PFSK-1 (cell line): ENCODE measurements at regions not wholly inside any gene's neighbourhood (a gene's known extent, or its start where the extent isn't known, plus 50 kb on each side); places are given as distances from the start of the nearest gene placed in this dataset.

Source experiments
- FOXP2 ChIP-seq: optimal IDR thresholded peaks from 2 replicates; pipeline ENCODE3; 2011; ENCODE audit warnings: borderline replicate concordance, control low read depth, inconsistent platforms; ENCODE audit not compliant: insufficient read depth; ENCODE audit errors: extremely low read length, extremely low read depth
- POLR2AphosphoS5 ChIP-seq: IDR thresholded peaks from 2 replicates; pipeline ENCODE4 v1.6.1; 2012; ENCODE audit warnings: low read depth, mild to moderate bottlenecking, control low read depth, low read length, moderate library complexity
- SIN3A ChIP-seq: IDR thresholded peaks from 2 replicates; pipeline ENCODE4 v1.6.1; 2012; ENCODE audit warnings: mild to moderate bottlenecking, low read length, moderate library complexity, borderline replicate concordance; ENCODE audit not compliant: insufficient read depth
- TAF1 ChIP-seq: IDR thresholded peaks from 2 replicates; pipeline ENCODE4 v1.6.1; 2012; ENCODE audit warnings: low read length, control low read depth, borderline replicate concordance; ENCODE audit not compliant: insufficient read depth
- TF ChIP-seq, protein P1 (sequence below), 2 experiments: IDR thresholded peaks; 2 replicates each; pipeline versions ENCODE4 v1.6.1 to v1.8.0; 2011 to 2012; ENCODE audit warnings: low read depth in 2 of 2, low read length in 2 of 2, control low read depth in 1 of 2, inconsistent platforms in 1 of 2, mild to moderate bottlenecking in 1 of 2, moderate library complexity in 1 of 2; ENCODE audit not compliant: insufficient read depth in 1 of 2

DNA sequence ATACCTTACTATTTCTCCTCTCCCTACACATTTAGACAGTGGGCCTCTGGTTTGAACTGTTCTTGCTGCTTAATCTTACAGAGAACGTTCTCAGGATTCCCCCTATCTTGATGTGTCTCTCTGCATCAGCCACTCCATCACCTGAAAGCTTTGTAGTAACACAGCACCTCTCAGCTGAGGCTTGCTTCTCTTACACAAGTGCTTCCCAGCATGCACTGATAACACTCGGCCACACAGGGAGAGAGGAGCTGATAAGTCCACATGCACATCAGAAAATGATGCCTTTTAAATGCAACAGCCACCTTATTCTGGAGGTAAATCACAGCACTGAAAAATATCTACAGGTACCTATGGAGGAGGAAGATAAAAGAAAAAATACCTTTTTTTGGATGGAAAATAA is 192.2 kb upstream of the TSHZ3 start:
- no peak for TF ChIP-seq SIN3A
- TF ChIP-seq, protein P1, sequence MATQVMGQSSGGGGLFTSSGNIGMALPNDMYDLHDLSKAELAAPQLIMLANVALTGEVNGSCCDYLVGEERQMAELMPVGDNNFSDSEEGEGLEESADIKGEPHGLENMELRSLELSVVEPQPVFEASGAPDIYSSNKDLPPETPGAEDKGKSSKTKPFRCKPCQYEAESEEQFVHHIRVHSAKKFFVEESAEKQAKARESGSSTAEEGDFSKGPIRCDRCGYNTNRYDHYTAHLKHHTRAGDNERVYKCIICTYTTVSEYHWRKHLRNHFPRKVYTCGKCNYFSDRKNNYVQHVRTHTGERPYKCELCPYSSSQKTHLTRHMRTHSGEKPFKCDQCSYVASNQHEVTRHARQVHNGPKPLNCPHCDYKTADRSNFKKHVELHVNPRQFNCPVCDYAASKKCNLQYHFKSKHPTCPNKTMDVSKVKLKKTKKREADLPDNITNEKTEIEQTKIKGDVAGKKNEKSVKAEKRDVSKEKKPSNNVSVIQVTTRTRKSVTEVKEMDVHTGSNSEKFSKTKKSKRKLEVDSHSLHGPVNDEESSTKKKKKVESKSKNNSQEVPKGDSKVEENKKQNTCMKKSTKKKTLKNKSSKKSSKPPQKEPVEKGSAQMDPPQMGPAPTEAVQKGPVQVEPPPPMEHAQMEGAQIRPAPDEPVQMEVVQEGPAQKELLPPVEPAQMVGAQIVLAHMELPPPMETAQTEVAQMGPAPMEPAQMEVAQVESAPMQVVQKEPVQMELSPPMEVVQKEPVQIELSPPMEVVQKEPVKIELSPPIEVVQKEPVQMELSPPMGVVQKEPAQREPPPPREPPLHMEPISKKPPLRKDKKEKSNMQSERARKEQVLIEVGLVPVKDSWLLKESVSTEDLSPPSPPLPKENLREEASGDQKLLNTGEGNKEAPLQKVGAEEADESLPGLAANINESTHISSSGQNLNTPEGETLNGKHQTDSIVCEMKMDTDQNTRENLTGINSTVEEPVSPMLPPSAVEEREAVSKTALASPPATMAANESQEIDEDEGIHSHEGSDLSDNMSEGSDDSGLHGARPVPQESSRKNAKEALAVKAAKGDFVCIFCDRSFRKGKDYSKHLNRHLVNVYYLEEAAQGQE (IDR thresholded peaks at IDR 0.05; ENCODE audit: insufficient read depth in 1 of 2, low read depth in 2 of 2, low read length in 2 of 2): no peak
- no peak for TF ChIP-seq POLR2AphosphoS5
- TF ChIP-seq TAF1: no peak
- TF ChIP-seq FOXP2: no peak

DNA sequence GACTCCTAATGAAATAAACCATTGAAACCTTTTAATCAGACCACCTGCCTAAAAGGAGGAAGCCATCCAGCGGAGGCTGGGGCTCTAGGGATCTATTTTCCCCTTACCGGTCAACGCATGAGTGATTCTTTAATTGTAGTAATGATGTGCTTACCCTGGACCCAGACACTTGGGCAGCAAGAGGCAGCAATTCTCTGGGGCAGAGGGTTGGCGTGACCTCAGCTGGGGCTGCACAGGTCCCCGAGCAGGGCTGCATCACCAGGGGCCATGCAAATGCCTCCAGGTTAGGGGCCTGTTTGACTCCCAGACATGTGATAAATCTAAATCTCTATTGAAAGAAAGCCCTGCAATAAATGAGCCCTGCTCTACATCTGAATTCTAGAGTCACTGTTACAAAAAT is 194.2 kb upstream of the TSHZ3 start:
- TF ChIP-seq POLR2AphosphoS5 (no peak), SIN3A (no peak), FOXP2 (no peak), TAF1 (no peak)
- TF ChIP-seq, protein P1 (IDR thresholded peaks at IDR 0.05; ENCODE audit: insufficient read depth in 1 of 2, low read depth in 2 of 2, low read length in 2 of 2): no peak

DNA sequence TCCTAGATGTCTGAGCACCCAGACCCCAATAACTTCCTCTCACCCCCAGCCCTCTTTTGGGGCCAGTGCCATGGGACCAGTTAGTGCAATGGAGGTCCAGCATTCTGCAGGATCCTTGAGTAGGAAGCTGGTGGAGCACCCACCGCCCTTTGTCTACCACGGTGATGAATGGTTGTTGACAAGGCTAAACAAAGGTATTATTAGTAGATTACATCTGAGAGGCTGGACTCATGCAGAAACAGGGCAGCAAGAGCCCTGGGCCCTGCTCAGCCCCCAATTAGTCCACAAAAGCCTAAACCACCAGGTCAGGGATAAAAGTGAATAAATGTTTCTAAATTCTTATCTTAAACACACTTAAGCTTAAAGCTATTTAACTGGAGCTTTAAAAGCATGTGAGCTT is 196.5 kb upstream of the TSHZ3 start:
- TF ChIP-seq, protein P1 (IDR thresholded peaks at IDR 0.05; ENCODE audit: insufficient read depth in 1 of 2, low read depth in 2 of 2, low read length in 2 of 2): no peak
- TF ChIP-seq SIN3A (no peak), POLR2AphosphoS5 (no peak), FOXP2 (no peak), TAF1 (no peak)

DNA sequence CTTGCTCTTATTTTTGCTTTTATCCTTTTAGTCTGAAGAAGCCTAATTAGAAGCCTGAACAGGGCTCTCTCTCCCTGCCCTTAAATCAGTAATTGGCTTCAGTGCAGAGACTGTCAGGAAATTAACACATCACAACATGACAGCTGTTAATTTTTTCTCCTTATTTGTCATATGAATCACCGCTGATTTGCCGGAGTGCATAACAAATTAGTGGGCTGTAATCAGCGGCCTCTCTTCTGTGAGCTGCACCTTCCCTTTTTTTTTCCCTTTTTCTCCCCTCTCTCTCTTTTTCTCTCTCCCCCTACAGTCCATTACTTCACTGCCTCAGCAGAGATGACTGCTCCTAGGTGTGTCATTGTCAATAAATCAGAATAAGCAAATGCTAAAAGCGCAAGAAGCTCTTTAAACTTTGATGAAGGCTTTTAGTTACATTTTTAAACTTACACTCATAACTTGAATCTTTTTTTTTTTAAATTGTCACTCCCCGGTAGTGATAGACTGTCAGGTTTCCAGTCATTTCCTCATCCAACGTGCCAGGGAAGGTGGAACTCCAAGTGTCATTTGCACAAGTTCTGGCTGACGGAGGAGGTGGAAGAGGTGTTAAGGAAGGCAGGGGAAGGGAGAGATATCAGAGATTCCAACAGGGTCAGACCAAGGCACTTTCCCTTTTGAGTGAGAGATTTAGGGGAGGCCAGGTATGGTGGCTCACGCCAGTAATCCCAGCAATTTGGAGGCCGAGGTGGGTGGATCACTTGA is 197.1 kb upstream of the TSHZ3 start:
- TF ChIP-seq TAF1 (no peak), SIN3A (no peak), POLR2AphosphoS5 (no peak), FOXP2 (no peak)
- TF ChIP-seq, protein P1 (IDR thresholded peaks at IDR 0.05; ENCODE audit: insufficient read depth in 1 of 2, low read depth in 2 of 2, low read length in 2 of 2): no peak

DNA sequence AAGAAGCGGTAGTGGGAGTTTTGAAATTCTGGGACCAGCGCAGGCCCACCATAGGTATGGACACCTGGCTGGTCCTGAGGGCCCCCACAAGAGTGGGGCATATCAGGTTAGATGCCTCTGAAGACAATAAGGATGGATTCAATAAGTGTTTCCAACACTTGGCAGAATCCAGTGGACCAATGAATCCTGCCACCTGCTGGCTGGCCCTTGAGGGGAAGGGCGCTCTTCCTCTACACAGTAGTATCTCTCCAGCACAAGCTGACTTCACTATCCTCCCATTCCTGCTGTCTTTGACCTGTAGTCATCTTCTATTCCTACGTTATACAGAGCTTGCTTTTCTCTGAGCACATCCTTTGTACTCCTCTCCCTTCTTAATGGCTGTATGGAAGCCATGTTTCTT is 199.7 kb upstream of the TSHZ3 start:
- TF ChIP-seq POLR2AphosphoS5: no peak
